Fibroblast of lung (primary cell): ENCODE measurements at regions not wholly inside any gene's neighbourhood (a gene's known extent, or its start where the extent isn't known, plus 50 kb on each side); places are given as distances from the start of the nearest gene placed in this dataset.

Experiments
- DNase-seq, 2 donors: peaks; one replicate each; pipeline versions ENCODE4 v3.0.0 to v3.0.0-alpha.2; 2010; ENCODE audit warnings: low read depth in 2 of 2
- H2AFZ ChIP-seq: 2 replicates; pipeline ENCODE4 v1.5.1; 2012; ENCODE audit warnings: low read length, control low read depth, inconsistent platforms
- H3K27ac ChIP-seq: 2 replicates; pipeline ENCODE4 v1.5.1; 2011; ENCODE audit warnings: low read length, control low read depth; ENCODE audit not compliant: insufficient read depth
- H3K27me3 ChIP-seq: 2 replicates; pipeline ENCODE4 v1.5.1; 2011; ENCODE audit warnings: mild to moderate bottlenecking, low read length; ENCODE audit not compliant: control insufficient read depth, insufficient read depth
- H3K36me3 ChIP-seq: 2 replicates; pipeline ENCODE4 v1.5.1; 2011; ENCODE audit warnings: low read length; ENCODE audit not compliant: control insufficient read depth, insufficient read depth
- H3K4me1 ChIP-seq: 2 replicates; pipeline ENCODE4 v1.5.1; 2011; ENCODE audit warnings: low read length; ENCODE audit not compliant: control insufficient read depth, insufficient read depth; ENCODE audit errors: extremely low read depth
- H3K4me2 ChIP-seq: 2 replicates; pipeline ENCODE4 v1.5.1; 2011; ENCODE audit warnings: low read length, control low read depth; ENCODE audit not compliant: insufficient read depth; ENCODE audit errors: extremely low read depth
- H3K4me3 ChIP-seq, 4 experiments: fragments of 200-600 bp in 1 of 4; sonication (generic) in 1 of 4; replicated peaks in 1 of 4; 2 replicates each; pipeline ENCODE4 v1.5.1; 2011 to 2016; ENCODE audit warnings: low read length in 4 of 4, low read depth in 3 of 4, mild to moderate bottlenecking in 3 of 4, control low read depth in 2 of 4, inconsistent platforms in 1 of 4, mixed read lengths in 1 of 4; ENCODE audit not compliant: insufficient read depth in 1 of 4; ENCODE audit errors: control extremely low read depth in 1 of 4
- H3K79me2 ChIP-seq: 2 replicates; pipeline ENCODE4 v1.5.1; 2012; ENCODE audit warnings: mild to moderate bottlenecking, low read length, inconsistent platforms; ENCODE audit not compliant: control insufficient read depth, insufficient read depth
- H3K9ac ChIP-seq: 2 replicates; pipeline ENCODE4 v1.5.1; 2011; ENCODE audit warnings: mild to moderate bottlenecking, low read length, control low read depth; ENCODE audit not compliant: insufficient read depth
- H3K9me3 ChIP-seq: 2 replicates; pipeline ENCODE4 v1.5.1; 2012; ENCODE audit warnings: low read depth, low read length; ENCODE audit not compliant: control insufficient read depth, insufficient read depth
- H4K20me1 ChIP-seq: 2 replicates; pipeline ENCODE4 v1.5.1; 2011; ENCODE audit warnings: low read length; ENCODE audit not compliant: control insufficient read depth, insufficient read depth; ENCODE audit errors: extremely low read depth
- EZH2 ChIP-seq: IDR thresholded peaks from 2 replicates; pipeline ENCODE4 v1.5.1; 2012; ENCODE audit warnings: low read length, control low read depth, mild to moderate bottlenecking; ENCODE audit errors: missing control alignments
- TF ChIP-seq, protein P1 (sequence below), 2 donors: IDR thresholded peaks in 1 of 2; conservative IDR thresholded peaks in 1 of 2; 1 replicate in 1 of 2; 2 replicates in 1 of 2; pipeline ENCODE4 v1.5.1; 2011 to 2012; ENCODE audit warnings: low read length in 2 of 2, control low read depth in 1 of 2, inconsistent platforms in 1 of 2, low read depth in 1 of 2, mild to moderate bottlenecking in 1 of 2

DNA sequence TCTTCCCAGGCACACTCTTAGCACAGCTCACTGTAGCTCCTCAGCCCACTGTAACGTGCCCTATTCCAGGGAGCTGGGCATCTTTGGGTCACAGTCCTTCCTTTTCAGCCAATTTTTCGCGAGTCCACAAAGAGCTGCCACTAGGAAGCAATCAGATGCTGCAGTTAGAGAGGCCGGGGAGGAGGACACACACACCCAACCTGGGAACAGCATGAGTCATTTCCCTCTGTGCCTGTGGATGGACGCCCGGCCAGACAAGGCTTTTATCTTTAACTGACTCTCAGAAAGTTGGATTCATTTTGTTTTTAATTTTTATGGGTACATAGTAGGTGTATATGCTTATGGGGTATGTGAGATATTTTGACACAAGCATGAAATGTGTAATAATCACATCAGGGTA, 918.6 kb downstream of the UQCRFS1 start:
- peak in 1 of 2 donors; percentile 74 for DNase-seq
- TF ChIP-seq, protein P1, sequence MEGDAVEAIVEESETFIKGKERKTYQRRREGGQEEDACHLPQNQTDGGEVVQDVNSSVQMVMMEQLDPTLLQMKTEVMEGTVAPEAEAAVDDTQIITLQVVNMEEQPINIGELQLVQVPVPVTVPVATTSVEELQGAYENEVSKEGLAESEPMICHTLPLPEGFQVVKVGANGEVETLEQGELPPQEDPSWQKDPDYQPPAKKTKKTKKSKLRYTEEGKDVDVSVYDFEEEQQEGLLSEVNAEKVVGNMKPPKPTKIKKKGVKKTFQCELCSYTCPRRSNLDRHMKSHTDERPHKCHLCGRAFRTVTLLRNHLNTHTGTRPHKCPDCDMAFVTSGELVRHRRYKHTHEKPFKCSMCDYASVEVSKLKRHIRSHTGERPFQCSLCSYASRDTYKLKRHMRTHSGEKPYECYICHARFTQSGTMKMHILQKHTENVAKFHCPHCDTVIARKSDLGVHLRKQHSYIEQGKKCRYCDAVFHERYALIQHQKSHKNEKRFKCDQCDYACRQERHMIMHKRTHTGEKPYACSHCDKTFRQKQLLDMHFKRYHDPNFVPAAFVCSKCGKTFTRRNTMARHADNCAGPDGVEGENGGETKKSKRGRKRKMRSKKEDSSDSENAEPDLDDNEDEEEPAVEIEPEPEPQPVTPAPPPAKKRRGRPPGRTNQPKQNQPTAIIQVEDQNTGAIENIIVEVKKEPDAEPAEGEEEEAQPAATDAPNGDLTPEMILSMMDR (conservative IDR thresholded peaks at IDR 0.05 in 1 of 2, IDR thresholded peaks at IDR 0.05 in 1 of 2; ENCODE audit: low read depth in 1 of 2, low read length in 2 of 2): no peak
- no peak for TF ChIP-seq EZH2
- H3K4me2 ChIP-seq: no peak overlapping the region

GRCh38 chr19:28293685-28294084, 919.3 kb downstream of the UQCRFS1 start:
- no peak for DNase-seq
- H3K9ac ChIP-seq: no peak overlapping the region

More for the DNA sequence above, 918.6 kb downstream of the UQCRFS1 start:
- Histone ChIP-seq H2AFZ (no peak overlapping the region), H3K36me3 (no peaks in the 10 kb centered on the region), H3K9ac (no peak overlapping the region), H3K27ac (no peak overlapping the region), H4K20me1 (no peaks in the 10 kb centered on the region), H3K79me2 (no peaks in the 10 kb centered on the region), H3K4me3 (no peak overlapping the region), H3K27me3 (no peaks in the 10 kb centered on the region), H3K4me1 (no peaks in the 10 kb centered on the region), H3K9me3 (no peaks in the 10 kb centered on the region)

GRCh38 chr19:28292822-28293500, 920.0 kb downstream of the UQCRFS1 start:
- Histone ChIP-seq H3K27ac (no peak overlapping the region), H4K20me1 (no peaks in the 10 kb centered on the region), H3K4me3 (no peak overlapping the region), H3K4me2 (no peak overlapping the region), H3K9me3 (no peaks in the 10 kb centered on the region), H3K4me1 (no peaks in the 10 kb centered on the region), H2AFZ (no peak overlapping the region), H3K27me3 (no peaks in the 10 kb centered on the region), H3K79me2 (no peaks in the 10 kb centered on the region), H3K9ac (no peak overlapping the region), H3K36me3 (no peaks in the 10 kb centered on the region)
- DNase-seq: no peak
- TF ChIP-seq, protein P1 (conservative IDR thresholded peaks at IDR 0.05 in 1 of 2, IDR thresholded peaks at IDR 0.05 in 1 of 2; ENCODE audit: low read depth in 1 of 2, low read length in 2 of 2): no peak
- TF ChIP-seq EZH2: no peak

More at GRCh38 chr19:28293685-28294084, 919.3 kb downstream of the UQCRFS1 start:
- H3K79me2 ChIP-seq: no peaks in the 10 kb centered on the region
- no peak overlapping the region for H2AFZ ChIP-seq
- H3K4me1 ChIP-seq: no peaks in the 10 kb centered on the region
- TF ChIP-seq, protein P1 (conservative IDR thresholded peaks at IDR 0.05 in 1 of 2, IDR thresholded peaks at IDR 0.05 in 1 of 2; ENCODE audit: low read depth in 1 of 2, low read length in 2 of 2): no peak
- TF ChIP-seq EZH2: no peak
- H4K20me1 ChIP-seq: no peaks in the 10 kb centered on the region
- H3K36me3 ChIP-seq: no peaks in the 10 kb centered on the region
- H3K27me3 ChIP-seq: no peaks in the 10 kb centered on the region
- no peak overlapping the region for H3K4me2 ChIP-seq
- no peak overlapping the region for H3K4me3 ChIP-seq
- H3K9me3 ChIP-seq: no peaks in the 10 kb centered on the region
- H3K27ac ChIP-seq: no peak overlapping the region
